ENCODE measurements at regions not wholly inside any gene's neighbourhood (a gene's known extent, or its start where the extent isn't known, plus 50 kb on each side); places are given as distances from the start of the nearest gene placed in this dataset.
"Not testable (repeated sequence)": the region's sequence is repeated elsewhere in the genome, so short reads cannot be mapped to it uniquely, and the experiment has no call there.

- not testable (repeated sequence) for H3K27me3 ChIP-seq (ENCODE audit: control insufficient read depth in 1 of 2, insufficient read depth in 1 of 2, low read length in 2 of 2); H3K4me1 ChIP-seq (ENCODE audit: control insufficient read depth, insufficient read depth, low read depth, low read length); H3K4ac ChIP-seq (ENCODE audit: low read depth in 1 of 2, low read length in 2 of 2); H3K14ac ChIP-seq (ENCODE audit: low read length in 2 of 2); H2BK15ac ChIP-seq (ENCODE audit: low read depth, poor library complexity, severe bottlenecking); H4K8ac ChIP-seq (ENCODE audit: low read length); H2AK5ac ChIP-seq (ENCODE audit: low read length, severe bottlenecking); H3K79me1 ChIP-seq (replicated peaks; ENCODE audit: low read length, poor library complexity, severe bottlenecking); H3K18ac ChIP-seq (ENCODE audit: low read depth in 1 of 2, low read length in 2 of 2); H2BK12ac ChIP-seq (ENCODE audit: low read length in 2 of 2); H2BK5ac ChIP-seq (ENCODE audit: low read depth, low read length, poor library complexity, severe bottlenecking); H3K23ac ChIP-seq (ENCODE audit: low read length in 2 of 2); H3K4me3 ChIP-seq (ENCODE audit: insufficient read depth in 1 of 2, low read depth in 1 of 2, low read length in 2 of 2); H3K9ac ChIP-seq (ENCODE audit: low read length); H3K36me3 ChIP-seq (ENCODE audit: control insufficient read depth in 1 of 2, insufficient read depth in 2 of 2, low read depth in 1 of 2, low read length in 2 of 2); H3K27ac ChIP-seq (ENCODE audit: low read length, poor library complexity, severe bottlenecking); H3K9me3 ChIP-seq (ENCODE audit: control insufficient read depth, low read length); DNase-seq; H2AFZ ChIP-seq (ENCODE audit: low read depth, low read length); H2BK120ac ChIP-seq (ENCODE audit: low read depth, low read length); H3K4me2 ChIP-seq (ENCODE audit: low read length, poor library complexity, severe bottlenecking)
- peak overlapping the region; percentile 27 for H4K91ac ChIP-seq (ENCODE audit: low read length)
- WGBS = 89% methylated on average over 12 of the region's 12 CpGs
Measured at GRCh38 chr5:136444099-136444498, 78.8 kb upstream of the TRPC7 start.

- H3K23ac ChIP-seq (ENCODE audit: low read length in 2 of 2) = no peak overlapping the region
- H4K91ac ChIP-seq (ENCODE audit: low read length) = no peak overlapping the region
- no peak overlapping the region for H2AFZ ChIP-seq (ENCODE audit: low read depth, low read length)
- no peak overlapping the region for H3K4me3 ChIP-seq (ENCODE audit: insufficient read depth in 1 of 2, low read depth in 1 of 2, low read length in 2 of 2)
- no peak overlapping the region for H2AK5ac ChIP-seq (ENCODE audit: low read length, severe bottlenecking)
- H3K18ac ChIP-seq (ENCODE audit: low read depth in 1 of 2, low read length in 2 of 2) = no peak overlapping the region
- H2BK120ac ChIP-seq (ENCODE audit: low read depth, low read length) = no peak overlapping the region
- no peaks in the 10 kb centered on the region for H3K36me3 ChIP-seq (ENCODE audit: control insufficient read depth in 1 of 2, insufficient read depth in 2 of 2, low read depth in 1 of 2, low read length in 2 of 2)
- no peak overlapping the region for H2BK15ac ChIP-seq (ENCODE audit: low read depth, poor library complexity, severe bottlenecking)
- no peak overlapping the region for H3K27ac ChIP-seq (ENCODE audit: low read length, poor library complexity, severe bottlenecking)
- H3K9me3 ChIP-seq (ENCODE audit: control insufficient read depth, low read length) = peaks cover 7% of the 10 kb centered on the region
- no peak overlapping the region for H4K8ac ChIP-seq (ENCODE audit: low read length)
- no peak overlapping the region for H3K9ac ChIP-seq (ENCODE audit: low read length)
- DNase-seq = no peak
- H3K27me3 ChIP-seq (ENCODE audit: control insufficient read depth in 1 of 2, insufficient read depth in 1 of 2, low read length in 2 of 2) = no peaks in the 10 kb centered on the region
- H2BK12ac ChIP-seq (ENCODE audit: low read length in 2 of 2) = no peak overlapping the region
- H3K4me1 ChIP-seq (ENCODE audit: control insufficient read depth, insufficient read depth, low read depth, low read length) = no peaks in the 10 kb centered on the region
- no peak overlapping the region for H3K4me2 ChIP-seq (ENCODE audit: low read length, poor library complexity, severe bottlenecking)
- no peak overlapping the region for H3K4ac ChIP-seq (ENCODE audit: low read depth in 1 of 2, low read length in 2 of 2)
- H2BK5ac ChIP-seq (ENCODE audit: low read depth, low read length, poor library complexity, severe bottlenecking) = no peak overlapping the region
- no peaks in the 10 kb centered on the region for H3K79me1 ChIP-seq (replicated peaks; ENCODE audit: low read length, poor library complexity, severe bottlenecking)
- no peak overlapping the region for H3K14ac ChIP-seq (ENCODE audit: low read length in 2 of 2)
Measured at GRCh38 chr5:136439367-136439766, 74.0 kb upstream of the TRPC7 start.

GRCh38 chr5:136435946-136436543 is 70.7 kb upstream of the TRPC7 start:
- H3K18ac ChIP-seq (ENCODE audit: low read depth in 1 of 2, low read length in 2 of 2) = no peak overlapping the region

GRCh38 chr5:136434795-136435194 is 69.5 kb upstream of the TRPC7 start:
- H3K27me3 ChIP-seq (ENCODE audit: control insufficient read depth in 1 of 2, insufficient read depth in 1 of 2, low read length in 2 of 2) = peaks cover 0 to 2% of the 10 kb centered on the region in 2 experiments
- H2AFZ ChIP-seq (ENCODE audit: low read depth, low read length) = no peak overlapping the region
- no peak overlapping the region for H2BK15ac ChIP-seq (ENCODE audit: low read depth, poor library complexity, severe bottlenecking)
- H3K4me3 ChIP-seq (ENCODE audit: insufficient read depth in 1 of 2, low read depth in 1 of 2, low read length in 2 of 2) = no peak overlapping the region
- no peaks in the 10 kb centered on the region for H3K9me3 ChIP-seq (ENCODE audit: control insufficient read depth, low read length)
- H2BK120ac ChIP-seq (ENCODE audit: low read depth, low read length) = no peak overlapping the region
- H2BK12ac ChIP-seq (ENCODE audit: low read length in 2 of 2) = no peak overlapping the region
- H3K18ac ChIP-seq (ENCODE audit: low read depth in 1 of 2, low read length in 2 of 2) = no peak overlapping the region
- no peak overlapping the region for H4K8ac ChIP-seq (ENCODE audit: low read length)
- H3K79me1 ChIP-seq (replicated peaks; ENCODE audit: low read length, poor library complexity, severe bottlenecking) = no peaks in the 10 kb centered on the region
- no peak overlapping the region for H3K23ac ChIP-seq (ENCODE audit: low read length in 2 of 2)
- H3K36me3 ChIP-seq (ENCODE audit: control insufficient read depth in 1 of 2, insufficient read depth in 2 of 2, low read depth in 1 of 2, low read length in 2 of 2) = no peaks in the 10 kb centered on the region
- no peak overlapping the region for H2AK5ac ChIP-seq (ENCODE audit: low read length, severe bottlenecking)
- H3K4ac ChIP-seq (ENCODE audit: low read depth in 1 of 2, low read length in 2 of 2) = no peak overlapping the region
- H3K27ac ChIP-seq (ENCODE audit: low read length, poor library complexity, severe bottlenecking) = no peak overlapping the region
- H2BK5ac ChIP-seq (ENCODE audit: low read depth, low read length, poor library complexity, severe bottlenecking) = no peak overlapping the region
- no peak overlapping the region for H4K91ac ChIP-seq (ENCODE audit: low read length)
- no peak for DNase-seq
- no peaks in the 10 kb centered on the region for H3K4me1 ChIP-seq (ENCODE audit: control insufficient read depth, insufficient read depth, low read depth, low read length)
- H3K14ac ChIP-seq (ENCODE audit: low read length in 2 of 2) = no peak overlapping the region
- no peak overlapping the region for H3K9ac ChIP-seq (ENCODE audit: low read length)
- 100% methylated on average over 1 of the region's 3 CpGs for WGBS
- H3K4me2 ChIP-seq (ENCODE audit: low read length, poor library complexity, severe bottlenecking) = no peak overlapping the region

More at GRCh38 chr5:136435946-136436543, 70.7 kb upstream of the TRPC7 start:
- H4K91ac ChIP-seq (ENCODE audit: low read length) = no peak overlapping the region
- no peak overlapping the region for H2BK120ac ChIP-seq (ENCODE audit: low read depth, low read length)
- no peak overlapping the region for H2BK15ac ChIP-seq (ENCODE audit: low read depth, poor library complexity, severe bottlenecking)
- no peak overlapping the region for H3K4me2 ChIP-seq (ENCODE audit: low read length, poor library complexity, severe bottlenecking)
- no peaks in the 10 kb centered on the region for H3K4me1 ChIP-seq (ENCODE audit: control insufficient read depth, insufficient read depth, low read depth, low read length)
- H4K8ac ChIP-seq (ENCODE audit: low read length) = no peak overlapping the region
- H3K79me1 ChIP-seq (replicated peaks; ENCODE audit: low read length, poor library complexity, severe bottlenecking) = no peaks in the 10 kb centered on the region
- no peak overlapping the region for H3K27ac ChIP-seq (ENCODE audit: low read length, poor library complexity, severe bottlenecking)
- DNase-seq = no peak
- H3K9me3 ChIP-seq (ENCODE audit: control insufficient read depth, low read length) = no peaks in the 10 kb centered on the region
- no peaks in the 10 kb centered on the region for H3K27me3 ChIP-seq (ENCODE audit: control insufficient read depth in 1 of 2, insufficient read depth in 1 of 2, low read length in 2 of 2)
- H2AK5ac ChIP-seq (ENCODE audit: low read length, severe bottlenecking) = no peak overlapping the region
- no peaks in the 10 kb centered on the region for H3K36me3 ChIP-seq (ENCODE audit: control insufficient read depth in 1 of 2, insufficient read depth in 2 of 2, low read depth in 1 of 2, low read length in 2 of 2)
- H3K9ac ChIP-seq (ENCODE audit: low read length) = no peak overlapping the region
- WGBS = over 99% methylated on average over 6 of the region's 6 CpGs
- no peak overlapping the region for H3K4me3 ChIP-seq (ENCODE audit: insufficient read depth in 1 of 2, low read depth in 1 of 2, low read length in 2 of 2)
- no peak overlapping the region for H3K14ac ChIP-seq (ENCODE audit: low read length in 2 of 2)
- H2BK12ac ChIP-seq (ENCODE audit: low read length in 2 of 2) = no peak overlapping the region
- no peak overlapping the region for H2AFZ ChIP-seq (ENCODE audit: low read depth, low read length)
- no peak overlapping the region for H2BK5ac ChIP-seq (ENCODE audit: low read depth, low read length, poor library complexity, severe bottlenecking)
- H3K4ac ChIP-seq (ENCODE audit: low read depth in 1 of 2, low read length in 2 of 2) = no peak overlapping the region
- H3K23ac ChIP-seq (ENCODE audit: low read length in 2 of 2) = no peak overlapping the region
